ENCODE measurements at regions not wholly inside any gene's neighbourhood (a gene's known extent, or its start where the extent isn't known, plus 50 kb on each side); places are given as distances from the start of the nearest gene placed in this dataset.

DNA sequence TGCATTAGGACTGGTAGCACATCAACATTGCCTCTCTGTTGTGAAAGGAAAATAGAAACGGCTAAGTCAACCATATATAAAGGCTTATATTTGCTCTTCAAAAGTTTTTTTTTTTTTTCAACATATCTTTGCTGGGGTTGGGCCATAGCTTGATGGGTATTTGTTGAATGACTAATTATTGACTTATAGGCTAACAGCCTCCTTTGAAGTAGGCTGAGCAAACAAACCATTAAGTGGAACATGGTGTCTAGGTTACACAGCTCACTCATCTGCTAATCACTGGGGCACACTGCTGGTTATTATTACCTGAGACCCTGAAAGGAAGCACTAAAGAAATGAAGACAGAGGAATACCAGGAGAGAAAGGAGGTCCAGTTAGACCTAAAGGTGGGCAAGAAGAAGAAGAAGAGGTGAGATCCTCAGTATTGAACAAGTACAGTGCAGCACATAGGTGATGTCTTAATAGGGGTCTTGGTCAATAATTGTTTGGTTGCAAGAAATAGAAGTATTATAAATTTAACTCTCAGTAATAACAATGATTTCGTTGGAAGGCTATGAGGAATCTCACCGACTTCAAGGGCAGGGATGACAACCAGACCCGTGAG, 139.4 kb downstream of the RPLP1 start:
- no TSS peak for BruUV-seq (replicated peaks)
- Histone ChIP-seq H3K36me3 (ENCODE audit: control insufficient read depth, insufficient read depth, low read length) (no peaks in the 10 kb centered on the region), H3K4me3 (ENCODE audit: low read depth in 2 of 2, low read length in 2 of 2) (no peak overlapping the region), H3K27ac (ENCODE audit: low read length) (peak overlapping the region; percentile 51; the same call in 1 of the 2 replicates), H3K9me3 (ENCODE audit: control insufficient read depth, insufficient read depth, low read depth, low read length) (no peaks in the 10 kb centered on the region), H3K4me1 (ENCODE audit: control insufficient read depth, insufficient read depth, low read length) (peaks cover 41% of the 10 kb centered on the region), H3K27me3 (ENCODE audit: control insufficient read depth, insufficient read depth, low read length) (0 out of 2 replicates have a peak, but pooled peaks cover 1% of the 10 kb centered on the region)
- no peak; the same call in 1 of the 2 replicates for TF ChIP-seq POLR2AphosphoS5 (IDR thresholded peaks at IDR 0.05; ENCODE audit: low read depth, low read length)
- peak; percentile 91 for TF ChIP-seq TCF7L2 (IDR thresholded peaks at IDR 0.05; ENCODE audit: low read depth, low read length)
- in situ Hi-C loops (cut with HindIII; ENCODE audit: low pct_unique_long_range_greater_than_20kb, low sequenced_read_pairs) (no loop called here), intact Hi-C loops (cut with micrococcal nuclease; ENCODE audit: unreplicated experiment) (loop anchor here (10.0 kb wide), 2 partner anchors 133 to 1667 kb away; no protein-coding TSS in a partner anchor)
- ATAC-seq (no peak), DNase-seq (ENCODE audit: low read depth, low spot score) (no peak)
- ChIA-PET POLR2A (interaction anchor here (0.7 kb wide), 2 partner anchors 13 to 650 kb away, joined by 11 read pairs; no protein-coding TSS in a partner anchor), CTCF (interaction anchor here (0.7 to 1.0 kb wide), 3 partner anchors 8 to 1795 kb away, joined by 3 to 10 read pairs (median 3); no protein-coding TSS in a partner anchor)

DNA sequence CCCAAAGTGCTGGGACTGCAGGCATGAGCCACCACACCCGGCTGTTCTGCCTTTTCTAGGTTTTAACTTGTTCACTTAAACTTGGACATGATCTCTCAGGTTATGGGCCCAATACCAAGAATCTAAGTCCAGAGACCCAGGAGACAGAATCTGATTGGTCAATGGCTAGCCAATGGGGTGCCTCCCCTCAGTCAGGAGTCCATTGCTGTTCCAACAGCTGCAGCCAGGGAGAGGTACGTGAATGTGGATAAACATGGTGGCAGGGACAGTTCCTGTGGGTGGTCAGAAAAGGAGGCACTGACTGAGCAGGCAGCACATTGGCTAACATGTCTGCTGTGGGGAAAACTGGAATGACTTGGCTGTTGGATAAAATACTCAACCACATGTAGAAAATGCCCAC, 140.3 kb downstream of the RPLP1 start:
- BruUV-seq (replicated peaks): no TSS peak
- ChIA-PET CTCF (no interaction called here), POLR2A (no interaction called here)
- intact Hi-C loops (cut with micrococcal nuclease; ENCODE audit: unreplicated experiment): loop anchor here (10.0 kb wide), 2 partner anchors 132 to 1668 kb away; no protein-coding TSS in a partner anchor
- Histone ChIP-seq H3K27me3 (ENCODE audit: control insufficient read depth, insufficient read depth, low read length) (0 out of 2 replicates have a peak, but pooled peaks cover 2% of the 10 kb centered on the region), H3K36me3 (ENCODE audit: control insufficient read depth, insufficient read depth, low read length) (no peaks in the 10 kb centered on the region), H3K27ac (ENCODE audit: low read length) (peak overlapping the region; percentile 86; the same call in 1 of the 2 replicates), H3K9me3 (ENCODE audit: control insufficient read depth, insufficient read depth, low read depth, low read length) (no peaks in the 10 kb centered on the region), H3K4me3 (ENCODE audit: low read depth in 2 of 2, low read length in 2 of 2) (no peak overlapping the region), H3K4me1 (ENCODE audit: control insufficient read depth, insufficient read depth, low read length) (peaks cover 41% of the 10 kb centered on the region)
- in situ Hi-C loops (cut with HindIII; ENCODE audit: low pct_unique_long_range_greater_than_20kb, low sequenced_read_pairs): no loop called here
- DNase-seq (ENCODE audit: low read depth, low spot score): no peak
- TF ChIP-seq TCF7L2 (IDR thresholded peaks at IDR 0.05; ENCODE audit: low read depth, low read length) (no peak), POLR2AphosphoS5 (IDR thresholded peaks at IDR 0.05; ENCODE audit: low read depth, low read length) (no peak), SIN3A (IDR thresholded peaks at IDR 0.05; ENCODE audit: borderline replicate concordance, insufficient read depth, low read depth, low read length) (no peak)
- TF ChIP-seq, protein P1, sequence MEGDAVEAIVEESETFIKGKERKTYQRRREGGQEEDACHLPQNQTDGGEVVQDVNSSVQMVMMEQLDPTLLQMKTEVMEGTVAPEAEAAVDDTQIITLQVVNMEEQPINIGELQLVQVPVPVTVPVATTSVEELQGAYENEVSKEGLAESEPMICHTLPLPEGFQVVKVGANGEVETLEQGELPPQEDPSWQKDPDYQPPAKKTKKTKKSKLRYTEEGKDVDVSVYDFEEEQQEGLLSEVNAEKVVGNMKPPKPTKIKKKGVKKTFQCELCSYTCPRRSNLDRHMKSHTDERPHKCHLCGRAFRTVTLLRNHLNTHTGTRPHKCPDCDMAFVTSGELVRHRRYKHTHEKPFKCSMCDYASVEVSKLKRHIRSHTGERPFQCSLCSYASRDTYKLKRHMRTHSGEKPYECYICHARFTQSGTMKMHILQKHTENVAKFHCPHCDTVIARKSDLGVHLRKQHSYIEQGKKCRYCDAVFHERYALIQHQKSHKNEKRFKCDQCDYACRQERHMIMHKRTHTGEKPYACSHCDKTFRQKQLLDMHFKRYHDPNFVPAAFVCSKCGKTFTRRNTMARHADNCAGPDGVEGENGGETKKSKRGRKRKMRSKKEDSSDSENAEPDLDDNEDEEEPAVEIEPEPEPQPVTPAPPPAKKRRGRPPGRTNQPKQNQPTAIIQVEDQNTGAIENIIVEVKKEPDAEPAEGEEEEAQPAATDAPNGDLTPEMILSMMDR (IDR thresholded peaks at IDR 0.05): no peak
- TF ChIP-seq, protein P2, sequence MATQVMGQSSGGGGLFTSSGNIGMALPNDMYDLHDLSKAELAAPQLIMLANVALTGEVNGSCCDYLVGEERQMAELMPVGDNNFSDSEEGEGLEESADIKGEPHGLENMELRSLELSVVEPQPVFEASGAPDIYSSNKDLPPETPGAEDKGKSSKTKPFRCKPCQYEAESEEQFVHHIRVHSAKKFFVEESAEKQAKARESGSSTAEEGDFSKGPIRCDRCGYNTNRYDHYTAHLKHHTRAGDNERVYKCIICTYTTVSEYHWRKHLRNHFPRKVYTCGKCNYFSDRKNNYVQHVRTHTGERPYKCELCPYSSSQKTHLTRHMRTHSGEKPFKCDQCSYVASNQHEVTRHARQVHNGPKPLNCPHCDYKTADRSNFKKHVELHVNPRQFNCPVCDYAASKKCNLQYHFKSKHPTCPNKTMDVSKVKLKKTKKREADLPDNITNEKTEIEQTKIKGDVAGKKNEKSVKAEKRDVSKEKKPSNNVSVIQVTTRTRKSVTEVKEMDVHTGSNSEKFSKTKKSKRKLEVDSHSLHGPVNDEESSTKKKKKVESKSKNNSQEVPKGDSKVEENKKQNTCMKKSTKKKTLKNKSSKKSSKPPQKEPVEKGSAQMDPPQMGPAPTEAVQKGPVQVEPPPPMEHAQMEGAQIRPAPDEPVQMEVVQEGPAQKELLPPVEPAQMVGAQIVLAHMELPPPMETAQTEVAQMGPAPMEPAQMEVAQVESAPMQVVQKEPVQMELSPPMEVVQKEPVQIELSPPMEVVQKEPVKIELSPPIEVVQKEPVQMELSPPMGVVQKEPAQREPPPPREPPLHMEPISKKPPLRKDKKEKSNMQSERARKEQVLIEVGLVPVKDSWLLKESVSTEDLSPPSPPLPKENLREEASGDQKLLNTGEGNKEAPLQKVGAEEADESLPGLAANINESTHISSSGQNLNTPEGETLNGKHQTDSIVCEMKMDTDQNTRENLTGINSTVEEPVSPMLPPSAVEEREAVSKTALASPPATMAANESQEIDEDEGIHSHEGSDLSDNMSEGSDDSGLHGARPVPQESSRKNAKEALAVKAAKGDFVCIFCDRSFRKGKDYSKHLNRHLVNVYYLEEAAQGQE (IDR thresholded peaks at IDR 0.05; ENCODE audit: insufficient read depth in 1 of 2, low read depth in 2 of 2, low read length in 1 of 2): no peak
- no peak for ATAC-seq

DNA sequence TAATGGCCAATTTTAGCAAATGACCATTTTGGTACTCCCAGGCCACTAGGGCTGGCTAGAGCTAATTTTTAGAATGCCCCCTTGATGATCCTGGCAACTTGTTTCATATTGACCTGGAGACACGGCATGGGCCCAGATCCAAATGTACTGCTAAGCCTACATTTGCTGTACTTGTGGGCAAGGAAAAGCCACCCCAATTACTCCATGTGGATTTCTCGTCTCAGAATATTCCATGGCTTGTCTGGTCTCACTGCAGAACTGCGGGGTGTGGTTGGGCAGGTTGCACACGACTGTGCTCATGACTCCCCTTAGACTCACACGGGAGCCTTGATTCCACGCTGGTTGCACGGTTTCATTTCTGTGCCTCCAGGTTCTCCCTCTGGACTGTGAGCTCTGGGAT, 140.9 kb downstream of the RPLP1 start:
- H3K27ac ChIP-seq (ENCODE audit: low read length): peak overlapping the region; percentile 86
- in situ Hi-C loops (cut with HindIII; ENCODE audit: low pct_unique_long_range_greater_than_20kb, low sequenced_read_pairs): no loop called here

More for the DNA sequence above, 140.9 kb downstream of the RPLP1 start:
- 0 out of 2 replicates have a peak, but pooled peaks cover 2% of the 10 kb centered on the region for H3K27me3 ChIP-seq (ENCODE audit: control insufficient read depth, insufficient read depth, low read length)
- ChIA-PET CTCF (no interaction called here), POLR2A (no interaction called here)
- peaks cover 41% of the 10 kb centered on the region for H3K4me1 ChIP-seq (ENCODE audit: control insufficient read depth, insufficient read depth, low read length)
- no peak overlapping the region for H3K4me3 ChIP-seq (ENCODE audit: low read depth in 2 of 2, low read length in 2 of 2)
- TF ChIP-seq, protein P1 (IDR thresholded peaks at IDR 0.05): no peak
- no peak for TF ChIP-seq SIN3A (IDR thresholded peaks at IDR 0.05; ENCODE audit: borderline replicate concordance, insufficient read depth, low read depth, low read length)
- TF ChIP-seq TCF7L2 (IDR thresholded peaks at IDR 0.05; ENCODE audit: low read depth, low read length): no peak
- TF ChIP-seq POLR2AphosphoS5 (IDR thresholded peaks at IDR 0.05; ENCODE audit: low read depth, low read length): no peak
- TF ChIP-seq, protein P2 (IDR thresholded peaks at IDR 0.05; ENCODE audit: insufficient read depth in 1 of 2, low read depth in 2 of 2, low read length in 1 of 2): no peak
- no TSS peak for BruUV-seq (replicated peaks)
- no peaks in the 10 kb centered on the region for H3K9me3 ChIP-seq (ENCODE audit: control insufficient read depth, insufficient read depth, low read depth, low read length)
- intact Hi-C loops (cut with micrococcal nuclease; ENCODE audit: unreplicated experiment): loop anchor here (10.0 kb wide), 2 partner anchors 131 to 1669 kb away; no protein-coding TSS in a partner anchor
- DNase-seq (ENCODE audit: low read depth, low spot score): no peak
- ATAC-seq: no peak
- H3K36me3 ChIP-seq (ENCODE audit: control insufficient read depth, insufficient read depth, low read length): no peaks in the 10 kb centered on the region
